ENCODE measurements at regions not wholly inside any gene's neighbourhood (a gene's known extent, or its start where the extent isn't known, plus 50 kb on each side); places are given as distances from the start of the nearest gene placed in this dataset.

DNA sequence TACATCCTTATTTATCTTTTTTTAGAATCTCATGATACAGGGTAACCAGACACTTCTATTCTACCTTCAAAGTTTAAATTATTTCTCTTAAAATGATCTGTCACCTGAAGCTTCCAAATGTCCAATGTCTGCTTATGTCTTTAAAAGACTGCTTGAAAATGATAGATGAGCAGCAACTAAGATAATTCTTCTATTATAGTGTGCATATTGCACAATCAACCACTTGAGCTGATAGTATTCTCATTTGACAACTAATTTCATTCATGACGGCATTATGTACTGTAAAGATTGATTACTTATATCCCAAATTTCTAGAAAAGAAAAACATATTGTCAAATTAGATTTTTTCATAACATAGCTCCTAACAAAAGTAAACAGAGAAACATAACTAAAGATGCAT, 1478.2 kb upstream of the MIR17HG start:
- Histone ChIP-seq H3K27ac (replicated peaks) (no peak overlapping the region), H3K36me3 (no peaks in the 10 kb centered on the region), H3K4me1 (no peaks in the 10 kb centered on the region), H3K27me3 (ENCODE audit: low read depth) (no peaks in the 10 kb centered on the region), H3K4me3 (no peak overlapping the region), H3K9me3 (replicated peaks) (peaks cover 8% of the 10 kb centered on the region)
- DNase-seq, result no peak
- intact Hi-C loops (cut with micrococcal nuclease), result no loop called here
- TF ChIP-seq, protein P1, sequence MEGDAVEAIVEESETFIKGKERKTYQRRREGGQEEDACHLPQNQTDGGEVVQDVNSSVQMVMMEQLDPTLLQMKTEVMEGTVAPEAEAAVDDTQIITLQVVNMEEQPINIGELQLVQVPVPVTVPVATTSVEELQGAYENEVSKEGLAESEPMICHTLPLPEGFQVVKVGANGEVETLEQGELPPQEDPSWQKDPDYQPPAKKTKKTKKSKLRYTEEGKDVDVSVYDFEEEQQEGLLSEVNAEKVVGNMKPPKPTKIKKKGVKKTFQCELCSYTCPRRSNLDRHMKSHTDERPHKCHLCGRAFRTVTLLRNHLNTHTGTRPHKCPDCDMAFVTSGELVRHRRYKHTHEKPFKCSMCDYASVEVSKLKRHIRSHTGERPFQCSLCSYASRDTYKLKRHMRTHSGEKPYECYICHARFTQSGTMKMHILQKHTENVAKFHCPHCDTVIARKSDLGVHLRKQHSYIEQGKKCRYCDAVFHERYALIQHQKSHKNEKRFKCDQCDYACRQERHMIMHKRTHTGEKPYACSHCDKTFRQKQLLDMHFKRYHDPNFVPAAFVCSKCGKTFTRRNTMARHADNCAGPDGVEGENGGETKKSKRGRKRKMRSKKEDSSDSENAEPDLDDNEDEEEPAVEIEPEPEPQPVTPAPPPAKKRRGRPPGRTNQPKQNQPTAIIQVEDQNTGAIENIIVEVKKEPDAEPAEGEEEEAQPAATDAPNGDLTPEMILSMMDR (IDR thresholded peaks at IDR 0.05; ENCODE audit: borderline replicate concordance), result no peak

DNA sequence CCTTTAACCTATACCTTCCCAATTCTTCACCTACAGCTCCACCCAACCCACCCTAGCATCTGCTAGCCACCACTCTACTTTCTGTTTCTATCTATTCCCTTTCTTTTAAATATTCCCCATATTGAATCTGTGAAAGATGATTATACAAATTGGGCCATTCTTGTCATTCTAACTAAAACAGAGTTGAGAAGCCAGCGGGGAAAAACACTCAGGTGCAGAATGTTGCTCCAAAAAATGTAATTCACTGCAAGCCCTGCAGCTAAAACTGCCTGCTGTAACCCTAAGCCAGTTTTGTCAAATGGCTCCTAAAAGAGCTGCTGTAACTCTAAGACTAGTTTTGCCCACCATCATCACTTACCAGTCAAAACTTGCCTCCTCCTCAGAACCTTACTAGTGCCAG, 1468.6 kb upstream of the MIR17HG start:
- DNase-seq, result no peak
- intact Hi-C loops (cut with micrococcal nuclease), result no loop called here
- TF ChIP-seq, protein P1 (IDR thresholded peaks at IDR 0.05; ENCODE audit: borderline replicate concordance), result no peak
- no peaks in the 10 kb centered on the region for H3K36me3 ChIP-seq
- no peaks in the 10 kb centered on the region for H3K4me1 ChIP-seq
- no peak overlapping the region for H3K4me3 ChIP-seq
- H3K27ac ChIP-seq (replicated peaks), result no peak overlapping the region
- H3K9me3 ChIP-seq (replicated peaks), result no peaks in the 10 kb centered on the region
- no peaks in the 10 kb centered on the region for H3K27me3 ChIP-seq (ENCODE audit: low read depth)

DNA sequence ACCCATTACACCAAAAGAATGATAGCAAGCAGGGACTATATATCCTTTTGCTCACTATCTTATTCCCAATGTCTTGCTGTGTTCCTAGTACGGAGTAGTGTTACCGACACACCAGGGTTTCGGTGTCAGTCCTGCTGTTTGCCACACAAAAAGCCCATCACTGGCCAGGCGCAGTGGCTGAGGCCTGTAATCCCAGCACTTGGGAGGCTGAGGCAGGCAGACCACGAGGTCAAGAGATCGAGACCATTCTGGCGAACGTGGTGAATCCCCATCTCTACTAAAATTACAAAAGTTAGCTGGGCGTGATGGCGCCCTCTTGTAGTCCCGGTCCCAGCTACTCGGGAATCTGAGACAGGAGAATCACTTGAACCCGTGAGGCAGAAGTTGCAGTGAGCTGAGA, 1467.3 kb upstream of the MIR17HG start:
- Histone ChIP-seq H3K36me3 (no peaks in the 10 kb centered on the region), H3K9me3 (replicated peaks) (no peaks in the 10 kb centered on the region), H3K4me3 (no peak overlapping the region), H3K27me3 (ENCODE audit: low read depth) (no peaks in the 10 kb centered on the region), H3K27ac (replicated peaks) (no peak overlapping the region), H3K4me1 (no peaks in the 10 kb centered on the region)
- no peak for DNase-seq
- intact Hi-C loops (cut with micrococcal nuclease), result no loop called here
- TF ChIP-seq, protein P1 (IDR thresholded peaks at IDR 0.05; ENCODE audit: borderline replicate concordance), result no peak

DNA sequence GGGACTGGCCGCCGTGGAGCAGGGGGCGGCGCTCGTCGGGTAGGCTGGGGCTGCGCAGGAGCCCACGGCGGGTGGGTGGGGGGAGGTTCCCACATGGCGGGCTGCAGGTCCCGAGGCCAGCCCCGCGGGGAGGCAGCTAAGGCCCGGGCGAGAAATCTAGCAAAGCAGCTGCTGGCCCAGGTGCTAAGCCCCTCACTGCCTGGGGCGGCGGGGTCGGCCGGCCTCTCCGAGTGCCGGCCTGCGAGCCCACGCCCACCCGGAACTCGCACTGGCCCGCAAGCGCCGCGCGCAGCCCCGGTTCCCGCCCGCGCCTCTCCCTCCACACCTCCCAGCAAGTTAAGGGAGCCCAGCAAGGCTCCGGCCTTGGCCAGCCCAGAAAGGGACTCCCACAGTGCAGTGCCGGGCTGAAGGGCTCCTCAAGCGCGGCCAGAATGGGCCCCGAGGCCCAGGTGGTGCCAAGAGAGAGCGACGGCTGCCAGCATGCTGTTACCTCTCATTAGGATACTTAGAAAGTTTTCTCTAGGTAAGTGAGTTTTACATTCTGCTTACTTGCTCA, 1463.5 kb upstream of the MIR17HG start:
- Histone ChIP-seq H3K36me3 (no peaks in the 10 kb centered on the region), H3K4me1 (no peaks in the 10 kb centered on the region), H3K27ac (replicated peaks) (no peak overlapping the region), H3K9me3 (replicated peaks) (no peaks in the 10 kb centered on the region), H3K27me3 (ENCODE audit: low read depth) (no peaks in the 10 kb centered on the region), H3K4me3 (no peak overlapping the region)
- DNase-seq, result no peak
- intact Hi-C loops (cut with micrococcal nuclease), result no loop called here
- TF ChIP-seq, protein P1 (IDR thresholded peaks at IDR 0.05; ENCODE audit: borderline replicate concordance), result no peak

DNA sequence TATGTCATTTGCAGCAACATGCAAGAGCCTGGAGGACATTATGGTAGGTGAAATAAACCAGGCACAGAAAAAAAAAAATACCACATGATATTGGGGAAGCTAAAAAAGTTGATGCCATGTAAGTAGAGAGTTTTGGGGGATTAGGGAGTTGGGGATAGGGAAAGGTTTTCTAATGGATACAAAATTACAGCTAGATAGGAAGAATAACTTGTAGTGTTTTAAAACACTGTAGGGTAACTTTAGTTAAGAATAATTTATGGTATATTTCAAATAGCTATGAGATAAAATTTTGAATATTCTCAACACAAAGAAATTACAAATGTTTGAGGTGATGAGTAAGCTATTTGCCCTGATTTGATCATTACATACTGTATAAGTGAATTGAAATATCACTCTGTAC, 1456.7 kb upstream of the MIR17HG start:
- H3K27ac ChIP-seq (replicated peaks), result no peak overlapping the region
- intact Hi-C loops (cut with micrococcal nuclease), result no loop called here
- DNase-seq, result no peak
- TF ChIP-seq, protein P1 (IDR thresholded peaks at IDR 0.05; ENCODE audit: borderline replicate concordance), result no peak
- no peaks in the 10 kb centered on the region for H3K4me1 ChIP-seq
- H3K36me3 ChIP-seq, result no peaks in the 10 kb centered on the region
- H3K27me3 ChIP-seq (ENCODE audit: low read depth), result no peaks in the 10 kb centered on the region
- H3K9me3 ChIP-seq (replicated peaks), result no peaks in the 10 kb centered on the region
- no peak overlapping the region for H3K4me3 ChIP-seq

All from left ventricle myocardium inferior (tissue), 1 donor.